ENCODE measurements at regions not wholly inside any gene's neighbourhood (a gene's known extent, or its start where the extent isn't known, plus 50 kb on each side); places are given as distances from the start of the nearest gene placed in this dataset.
"Not testable (repeated sequence)": the region's sequence is repeated elsewhere in the genome, so short reads cannot be mapped to it uniquely, and the experiment has no call there.

DNA sequence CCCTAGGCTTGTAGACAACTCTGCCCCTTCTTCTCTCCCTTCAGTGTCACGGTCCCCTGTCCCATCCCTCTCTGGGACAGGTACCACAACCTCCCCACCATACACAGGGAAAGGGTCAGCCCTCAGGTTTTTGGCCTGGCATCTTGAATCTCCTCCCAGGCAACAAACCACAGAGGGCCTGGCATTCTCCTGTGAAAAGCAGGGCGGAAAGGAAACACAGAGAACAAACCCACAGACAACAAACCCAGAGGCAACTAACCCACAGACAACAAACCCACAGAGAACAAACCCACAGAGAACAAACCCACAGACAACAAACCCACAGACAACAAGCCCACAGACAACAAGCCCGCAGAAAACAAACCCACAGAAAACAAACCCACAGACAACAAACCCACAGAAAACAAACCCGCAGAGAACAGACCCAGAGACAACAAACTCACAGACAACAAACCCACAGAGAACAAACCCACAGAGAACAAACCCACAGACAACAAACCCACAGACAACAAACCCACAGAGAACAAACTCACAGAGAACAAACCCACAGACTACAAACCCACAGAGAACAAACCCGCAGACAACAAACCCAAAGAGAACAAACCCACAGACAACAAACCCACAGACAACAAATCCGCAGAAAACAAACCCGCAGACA, 2745.9 kb upstream of the TPTE start:
- H3K4me1 ChIP-seq (ENCODE audit: control insufficient read depth in 1 of 2, insufficient read depth in 2 of 2, low read length in 2 of 2); H3K4me3 ChIP-seq (replicated peaks in 1 of 3; ENCODE audit: low read depth in 2 of 3, low read length in 3 of 3); H3K36me3 ChIP-seq (replicated peaks in 1 of 2; ENCODE audit: control insufficient read depth in 1 of 2, insufficient read depth in 2 of 2, low read length in 2 of 2); H4K20me1 ChIP-seq (ENCODE audit: insufficient read depth, low read length); H3K36me3 Mint-ChIP-seq; H3K27ac ChIP-seq (ENCODE audit: low read depth in 1 of 2, low read length in 2 of 2); H3K27me3 Mint-ChIP-seq (ENCODE audit: low read depth in 3 of 3); H3K9me3 Mint-ChIP-seq; H3K9ac ChIP-seq (ENCODE audit: insufficient read depth, low read length, poor library complexity, severe bottlenecking); H3K4me2 ChIP-seq (replicated peaks; ENCODE audit: extremely low read depth, low read length, poor library complexity, severe bottlenecking); H2AFZ ChIP-seq (ENCODE audit: insufficient read depth, low read depth, low read length, poor library complexity, severe bottlenecking); H3K79me2 ChIP-seq (ENCODE audit: insufficient read depth, low read length); H3K4me1 Mint-ChIP-seq; H3K9me3 ChIP-seq (replicated peaks in 1 of 2; ENCODE audit: control insufficient read depth in 1 of 2, insufficient read depth in 1 of 2, low read length in 2 of 2); intact Hi-C loops (cut with micrococcal nuclease); H3K4me3 Mint-ChIP-seq; H3K27me3 ChIP-seq (ENCODE audit: control insufficient read depth in 2 of 2, insufficient read depth in 2 of 2, low read length in 2 of 2): not testable (repeated sequence)
- 42% methylated on average over 4 of the region's 7 CpGs for WGBS (ENCODE audit: insufficient coverage)
- peak overlapping the region in 2 of 7 donors; percentile 8 to 31 for H3K27ac Mint-ChIP-seq
- peak in 1 of 3 donors; percentile 0 for DNase-seq

DNA sequence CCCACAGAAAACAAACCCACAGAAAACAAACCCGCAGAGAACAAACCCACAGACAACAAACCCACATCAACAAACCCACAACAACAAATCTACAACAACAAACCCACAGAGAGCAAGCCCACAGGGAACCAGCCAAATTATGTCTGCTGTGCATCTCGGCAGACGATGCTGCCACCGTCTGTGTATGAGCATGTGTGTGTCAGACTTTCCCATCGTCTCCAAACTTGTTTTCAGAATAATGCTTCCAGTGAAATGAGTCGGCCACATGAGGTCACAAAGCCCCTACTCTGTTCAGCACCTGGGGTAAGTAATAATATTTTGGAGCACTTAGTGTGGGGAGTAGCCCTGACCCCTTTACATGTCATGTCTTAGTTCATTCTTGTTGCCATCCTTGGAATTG, 2745.3 kb upstream of the TPTE start:
- H4K20me1 ChIP-seq (ENCODE audit: insufficient read depth, low read length); H3K36me3 ChIP-seq (replicated peaks in 1 of 2; ENCODE audit: control insufficient read depth in 1 of 2, insufficient read depth in 2 of 2, low read length in 2 of 2); H3K4me3 Mint-ChIP-seq; H2AFZ ChIP-seq (ENCODE audit: insufficient read depth, low read depth, low read length, poor library complexity, severe bottlenecking); intact Hi-C loops (cut with micrococcal nuclease); H3K4me1 Mint-ChIP-seq; H3K36me3 Mint-ChIP-seq; H3K4me2 ChIP-seq (replicated peaks; ENCODE audit: extremely low read depth, low read length, poor library complexity, severe bottlenecking); H3K9ac ChIP-seq (ENCODE audit: insufficient read depth, low read length, poor library complexity, severe bottlenecking); H3K9me3 ChIP-seq (replicated peaks in 1 of 2; ENCODE audit: control insufficient read depth in 1 of 2, insufficient read depth in 1 of 2, low read length in 2 of 2); H3K79me2 ChIP-seq (ENCODE audit: insufficient read depth, low read length); H3K9me3 Mint-ChIP-seq; H3K4me1 ChIP-seq (ENCODE audit: control insufficient read depth in 1 of 2, insufficient read depth in 2 of 2, low read length in 2 of 2); H3K4me3 ChIP-seq (replicated peaks in 1 of 3; ENCODE audit: low read depth in 2 of 3, low read length in 3 of 3); DNase-seq; H3K27ac ChIP-seq (ENCODE audit: low read depth in 1 of 2, low read length in 2 of 2); H3K27me3 ChIP-seq (ENCODE audit: control insufficient read depth in 2 of 2, insufficient read depth in 2 of 2, low read length in 2 of 2); H3K27me3 Mint-ChIP-seq (ENCODE audit: low read depth in 3 of 3): not testable (repeated sequence)
- no CpG with 5 or more reads among the region's 6 CpGs for WGBS (ENCODE audit: insufficient coverage)
- peak overlapping the region in 1 of 7 donors; percentile 8 for H3K27ac Mint-ChIP-seq

- H3K4me2 ChIP-seq (replicated peaks; ENCODE audit: extremely low read depth, low read length, poor library complexity, severe bottlenecking); H3K27ac ChIP-seq (ENCODE audit: low read depth in 1 of 2, low read length in 2 of 2); H3K36me3 Mint-ChIP-seq; H3K4me3 Mint-ChIP-seq; H3K27me3 Mint-ChIP-seq (ENCODE audit: low read depth in 3 of 3); H3K9me3 ChIP-seq (replicated peaks in 1 of 2; ENCODE audit: control insufficient read depth in 1 of 2, insufficient read depth in 1 of 2, low read length in 2 of 2); H2AFZ ChIP-seq (ENCODE audit: insufficient read depth, low read depth, low read length, poor library complexity, severe bottlenecking); H3K9me3 Mint-ChIP-seq; H4K20me1 ChIP-seq (ENCODE audit: insufficient read depth, low read length); DNase-seq; H3K27me3 ChIP-seq (ENCODE audit: control insufficient read depth in 2 of 2, insufficient read depth in 2 of 2, low read length in 2 of 2); H3K36me3 ChIP-seq (replicated peaks in 1 of 2; ENCODE audit: control insufficient read depth in 1 of 2, insufficient read depth in 2 of 2, low read length in 2 of 2); H3K4me3 ChIP-seq (replicated peaks in 1 of 3; ENCODE audit: low read depth in 2 of 3, low read length in 3 of 3); intact Hi-C loops (cut with micrococcal nuclease); H3K9ac ChIP-seq (ENCODE audit: insufficient read depth, low read length, poor library complexity, severe bottlenecking); H3K4me1 Mint-ChIP-seq; H3K4me1 ChIP-seq (ENCODE audit: control insufficient read depth in 1 of 2, insufficient read depth in 2 of 2, low read length in 2 of 2); H3K27ac Mint-ChIP-seq; H3K79me2 ChIP-seq (ENCODE audit: insufficient read depth, low read length): not testable (repeated sequence)
- no CpG with 5 or more reads among the region's 2 CpGs for WGBS (ENCODE audit: insufficient coverage)
Measured at GRCh38 chr21:7776622-7777021, 2744.8 kb upstream of the TPTE start.

DNA sequence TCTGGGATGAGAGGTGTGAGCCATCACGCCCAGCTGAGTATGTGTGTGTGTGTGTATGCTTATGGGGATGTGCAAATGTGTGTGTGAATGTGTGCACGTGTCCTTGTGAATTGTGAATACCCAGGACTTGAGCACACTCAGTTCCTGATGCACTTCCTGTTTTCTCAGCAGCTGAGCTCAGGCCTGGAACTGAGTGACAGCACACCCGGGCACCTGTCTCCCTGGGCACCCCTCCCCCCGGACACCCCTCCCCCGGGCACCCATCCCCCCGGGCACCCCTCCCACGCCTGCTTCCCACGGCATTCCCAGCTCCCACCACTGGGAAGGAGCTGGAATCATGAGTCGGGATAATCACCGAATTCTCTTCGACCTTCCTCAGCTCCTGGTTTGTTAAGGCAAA, 2744.1 kb upstream of the TPTE start:
- H3K79me2 ChIP-seq (ENCODE audit: insufficient read depth, low read length); H3K4me1 Mint-ChIP-seq; H2AFZ ChIP-seq (ENCODE audit: insufficient read depth, low read depth, low read length, poor library complexity, severe bottlenecking); H3K4me1 ChIP-seq (ENCODE audit: control insufficient read depth in 1 of 2, insufficient read depth in 2 of 2, low read length in 2 of 2); H3K36me3 ChIP-seq (replicated peaks in 1 of 2; ENCODE audit: control insufficient read depth in 1 of 2, insufficient read depth in 2 of 2, low read length in 2 of 2); H3K27me3 ChIP-seq (ENCODE audit: control insufficient read depth in 2 of 2, insufficient read depth in 2 of 2, low read length in 2 of 2); DNase-seq; H3K27ac ChIP-seq (ENCODE audit: low read depth in 1 of 2, low read length in 2 of 2); H3K27me3 Mint-ChIP-seq (ENCODE audit: low read depth in 3 of 3); H3K9me3 Mint-ChIP-seq; intact Hi-C loops (cut with micrococcal nuclease); H3K4me3 Mint-ChIP-seq; H3K36me3 Mint-ChIP-seq; H3K9ac ChIP-seq (ENCODE audit: insufficient read depth, low read length, poor library complexity, severe bottlenecking); H3K27ac Mint-ChIP-seq; H3K4me2 ChIP-seq (replicated peaks; ENCODE audit: extremely low read depth, low read length, poor library complexity, severe bottlenecking); H3K9me3 ChIP-seq (replicated peaks in 1 of 2; ENCODE audit: control insufficient read depth in 1 of 2, insufficient read depth in 1 of 2, low read length in 2 of 2); H3K4me3 ChIP-seq (replicated peaks in 1 of 3; ENCODE audit: low read depth in 2 of 3, low read length in 3 of 3); H4K20me1 ChIP-seq (ENCODE audit: insufficient read depth, low read length): not testable (repeated sequence)
- WGBS (ENCODE audit: insufficient coverage): no CpG with 5 or more reads among the region's 11 CpGs
